ENCODE measurements at regions not wholly inside any gene's neighbourhood (a gene's known extent, or its start where the extent isn't known, plus 50 kb on each side); places are given as distances from the start of the nearest gene placed in this dataset.

DNA sequence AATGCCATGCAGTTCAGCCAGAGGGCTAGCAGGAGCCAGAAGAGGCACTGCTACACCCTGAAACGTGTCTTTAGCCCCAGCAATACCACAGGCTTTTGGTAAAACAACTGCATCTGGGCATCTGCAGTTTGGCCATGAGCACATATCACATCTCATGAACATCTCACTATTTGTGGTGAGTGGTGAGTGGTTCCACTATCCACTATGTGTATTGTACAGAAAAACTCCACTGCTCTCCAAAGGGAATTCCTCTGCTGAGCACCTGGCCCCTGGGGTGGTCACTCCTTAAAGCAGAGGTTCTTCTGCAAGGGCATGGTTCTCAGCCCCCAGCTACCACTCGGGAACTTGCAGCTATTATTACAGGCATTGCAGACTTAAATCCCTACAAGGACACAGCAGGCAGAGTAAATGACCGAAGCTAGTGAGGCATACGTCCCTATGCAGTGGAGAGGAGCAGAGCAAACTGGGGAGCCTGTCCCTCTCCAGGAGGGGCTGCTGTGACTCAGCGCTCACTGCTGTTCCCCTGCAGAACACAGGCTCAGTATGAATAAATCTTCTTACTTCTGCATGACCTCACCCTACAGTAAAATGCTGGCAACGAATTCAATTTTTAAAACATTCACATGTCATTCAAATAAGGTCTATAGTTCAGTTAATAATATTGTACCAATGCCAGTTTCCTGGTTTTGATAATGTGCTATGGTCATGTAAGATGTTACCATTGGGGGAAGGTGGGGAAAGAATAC lies 332.4 kb upstream of the ZNF507 start:
- ChIA-PET CTCF (no interaction called here), POLR2A (ENCODE audit: unreplicated experiment) (no interaction called here)
- H3K56ac ChIP-seq (ENCODE audit: extremely low read depth, insufficient read depth, low read length), result no peak overlapping the region
- WGBS, 2 experiments (ENCODE audit: extremely low coverage in 2 of 2, insufficient read length in 1 of 2), result no CpG with 5 or more reads among the region's 6 CpGs
- no peak overlapping the region for H2BK120ac ChIP-seq (ENCODE audit: low read depth, low read length)
- intact Hi-C loops (cut with micrococcal nuclease) (no loop called here), dilution Hi-C loops (cut with HindIII; ENCODE audit: low sequenced_read_pairs, unreplicated experiment) (no loop called here), in situ Hi-C loops (cut with MboI; ENCODE audit: low sequenced_read_pairs) (no loop called here)
- no peak overlapping the region for H2AK9ac ChIP-seq (replicated peaks; ENCODE audit: low read depth, low read length, poor library complexity)
- ATAC-seq (ENCODE audit: low read depth), result no peak
- BruUV-seq (replicated peaks), result no TSS peak
- H3K79me1 ChIP-seq (ENCODE audit: low read depth in 1 of 2, low read length in 2 of 2), result no peaks in the 10 kb centered on the region
- H3K4me3 ChIP-seq (ENCODE audit: insufficient read depth, low read depth, low read length), result no peak overlapping the region
- H4K20me1 ChIP-seq (ENCODE audit: insufficient read depth, low read length), result no peaks in the 10 kb centered on the region
- TF ChIP-seq FOS (IDR thresholded peaks at IDR 0.05; ENCODE audit: low read depth, low read length), result no peak
- TF ChIP-seq RFX5 (IDR thresholded peaks at IDR 0.05; ENCODE audit: low read depth, low read length), result no peak
- TF ChIP-seq, protein P1, sequence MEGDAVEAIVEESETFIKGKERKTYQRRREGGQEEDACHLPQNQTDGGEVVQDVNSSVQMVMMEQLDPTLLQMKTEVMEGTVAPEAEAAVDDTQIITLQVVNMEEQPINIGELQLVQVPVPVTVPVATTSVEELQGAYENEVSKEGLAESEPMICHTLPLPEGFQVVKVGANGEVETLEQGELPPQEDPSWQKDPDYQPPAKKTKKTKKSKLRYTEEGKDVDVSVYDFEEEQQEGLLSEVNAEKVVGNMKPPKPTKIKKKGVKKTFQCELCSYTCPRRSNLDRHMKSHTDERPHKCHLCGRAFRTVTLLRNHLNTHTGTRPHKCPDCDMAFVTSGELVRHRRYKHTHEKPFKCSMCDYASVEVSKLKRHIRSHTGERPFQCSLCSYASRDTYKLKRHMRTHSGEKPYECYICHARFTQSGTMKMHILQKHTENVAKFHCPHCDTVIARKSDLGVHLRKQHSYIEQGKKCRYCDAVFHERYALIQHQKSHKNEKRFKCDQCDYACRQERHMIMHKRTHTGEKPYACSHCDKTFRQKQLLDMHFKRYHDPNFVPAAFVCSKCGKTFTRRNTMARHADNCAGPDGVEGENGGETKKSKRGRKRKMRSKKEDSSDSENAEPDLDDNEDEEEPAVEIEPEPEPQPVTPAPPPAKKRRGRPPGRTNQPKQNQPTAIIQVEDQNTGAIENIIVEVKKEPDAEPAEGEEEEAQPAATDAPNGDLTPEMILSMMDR (conservative IDR thresholded peaks at IDR 0.05; ENCODE audit: low read depth, low read length), result no peak
- no peak for TF ChIP-seq MAZ (IDR thresholded peaks at IDR 0.05; ENCODE audit: borderline replicate concordance, low read depth, low read length)
- no peak for TF ChIP-seq BHLHE40 (IDR thresholded peaks at IDR 0.05; ENCODE audit: low read depth, low read length)
- TF ChIP-seq RCOR1 (IDR thresholded peaks at IDR 0.05; ENCODE audit: insufficient replicate concordance, low read length), result no peak
- no peak for TF ChIP-seq POLR2A (IDR thresholded peaks at IDR 0.05; ENCODE audit: low read depth, low read length)
- no peak for TF ChIP-seq MAFK (IDR thresholded peaks at IDR 0.05; ENCODE audit: low read depth, low read length)
- TF ChIP-seq, protein P2, sequence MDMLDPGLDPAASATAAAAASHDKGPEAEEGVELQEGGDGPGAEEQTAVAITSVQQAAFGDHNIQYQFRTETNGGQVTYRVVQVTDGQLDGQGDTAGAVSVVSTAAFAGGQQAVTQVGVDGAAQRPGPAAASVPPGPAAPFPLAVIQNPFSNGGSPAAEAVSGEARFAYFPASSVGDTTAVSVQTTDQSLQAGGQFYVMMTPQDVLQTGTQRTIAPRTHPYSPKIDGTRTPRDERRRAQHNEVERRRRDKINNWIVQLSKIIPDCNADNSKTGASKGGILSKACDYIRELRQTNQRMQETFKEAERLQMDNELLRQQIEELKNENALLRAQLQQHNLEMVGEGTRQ (IDR thresholded peaks at IDR 0.05; ENCODE audit: low read depth, low read length), result no peak
- no peak for TF ChIP-seq MXI1 (IDR thresholded peaks at IDR 0.05; ENCODE audit: borderline replicate concordance, low read depth, low read length)
- H3K27me3 ChIP-seq (ENCODE audit: control insufficient read depth, insufficient read depth, low read length), result no peaks in the 10 kb centered on the region
- H2BK15ac ChIP-seq (ENCODE audit: low read depth, low read length), result no peak overlapping the region
- H3K4me2 ChIP-seq (ENCODE audit: low read depth, low read length), result no peak overlapping the region
- no peak overlapping the region for H2BK20ac ChIP-seq (ENCODE audit: low read depth, low read length)
- H4K5ac ChIP-seq (ENCODE audit: low read depth, low read length), result no peak overlapping the region
- H3K9me3 ChIP-seq (ENCODE audit: control insufficient read depth, insufficient read depth, low read length), result no peaks in the 10 kb centered on the region; the same call in 1 of the 2 replicates
- no peak overlapping the region for H3K27ac ChIP-seq (ENCODE audit: insufficient read depth, low read length)
- H2AFZ ChIP-seq (replicated peaks; ENCODE audit: low read length, poor library complexity), result no peak overlapping the region
- H2BK5ac ChIP-seq (ENCODE audit: low read depth, low read length, poor library complexity, severe bottlenecking), result no peak overlapping the region
- no peak overlapping the region for H3K14ac ChIP-seq (replicated peaks; ENCODE audit: low read depth, low read length)
- H3K9ac ChIP-seq (ENCODE audit: low read depth, low read length), result no peak overlapping the region
- no peak overlapping the region for H2AK5ac ChIP-seq (ENCODE audit: low read depth, low read length)
- H3K23ac ChIP-seq (ENCODE audit: low read depth, low read length), result no peak overlapping the region
- H4K8ac ChIP-seq (ENCODE audit: low read depth in 2 of 2, low read length in 2 of 2), result no peak overlapping the region
- H3K9me1 ChIP-seq (ENCODE audit: insufficient read depth, low read length), result no peaks in the 10 kb centered on the region
- no peak overlapping the region for H3K4ac ChIP-seq (ENCODE audit: low read depth, low read length)
- no peaks in the 10 kb centered on the region for H3K36me3 ChIP-seq (ENCODE audit: control insufficient read depth, insufficient read depth, low read length)
- DNase-seq, result no peak
- H4K91ac ChIP-seq (ENCODE audit: insufficient read depth, low read depth, low read length), result no peak overlapping the region
- H3K18ac ChIP-seq (ENCODE audit: low read depth, low read length), result no peak overlapping the region
- H3K4me1 ChIP-seq (ENCODE audit: control insufficient read depth, insufficient read depth, low read length), result no peaks in the 10 kb centered on the region

Measured in IMR-90 (cell line).